HFF-Myc (cell line): ENCODE measurements at regions not wholly inside any gene's neighbourhood (a gene's known extent, or its start where the extent isn't known, plus 50 kb on each side); places are given as distances from the start of the nearest gene placed in this dataset.

Experiments used
- DNase-seq: peaks from one replicate; pipeline ENCODE4 v3.0.0-alpha.2; 2011; ENCODE audit warnings: low read depth; ENCODE audit errors: extremely low read depth
- H3K4me3 ChIP-seq: replicated peaks from 2 replicates; pipeline ENCODE4 v1.5.1; 2011; ENCODE audit warnings: low read depth, mild to moderate bottlenecking, control low read depth, low read length
- CTCF ChIP-seq: IDR thresholded peaks from 2 replicates; pipeline ENCODE4 v1.5.1; 2012; ENCODE audit warnings: mild to moderate bottlenecking, low read depth, low read length, control low read depth; ENCODE audit errors: missing control alignments

- TF ChIP-seq CTCF: no peak
- no peak for DNase-seq
- no peak overlapping the region for H3K4me3 ChIP-seq
Observed at GRCh38 chr4:58188316-58188715, 1078.1 kb upstream of the IGFBP7 start.

GRCh38 chr4:58175024-58175423, 1064.8 kb upstream of the IGFBP7 start:
- no peak for TF ChIP-seq CTCF
- H3K4me3 ChIP-seq: no peak overlapping the region
- DNase-seq: no peak

- H3K4me3 ChIP-seq: no peak overlapping the region
- no peak for TF ChIP-seq CTCF
Observed at GRCh38 chr4:58166490-58166889, 1056.3 kb upstream of the IGFBP7 start.

GRCh38 chr4:58163156-58163555, 1053.0 kb upstream of the IGFBP7 start:
- H3K4me3 ChIP-seq: no peak overlapping the region
- DNase-seq: no peak
- TF ChIP-seq CTCF: no peak

More at GRCh38 chr4:58166490-58166889, 1056.3 kb upstream of the IGFBP7 start:
- no peak for DNase-seq

- no peak for TF ChIP-seq CTCF
- DNase-seq: no peak
- no peak overlapping the region for H3K4me3 ChIP-seq
Observed at GRCh38 chr4:58149404-58150085, 1039.4 kb upstream of the IGFBP7 start.

GRCh38 chr4:58144721-58145120, 1034.5 kb upstream of the IGFBP7 start:
- no peak for DNase-seq
- no peak for TF ChIP-seq CTCF
- no peak overlapping the region for H3K4me3 ChIP-seq
